ENCODE measurements at regions not wholly inside any gene's neighbourhood (a gene's known extent, or its start where the extent isn't known, plus 50 kb on each side); places are given as distances from the start of the nearest gene placed in this dataset.

- Histone ChIP-seq H3K79me2 (replicated peaks; ENCODE audit: insufficient read depth, low read length) (no peaks in the 10 kb centered on the region), H3K27ac (ENCODE audit: low read length) (no peak overlapping the region), H3K9me2 (ENCODE audit: insufficient read depth, low read length) (no peaks in the 10 kb centered on the region), H3K27me3 (ENCODE audit: insufficient read depth, low read depth, low read length) (no peaks in the 10 kb centered on the region), H3K9me3 (ENCODE audit: low read length) (no peaks in the 10 kb centered on the region), H3K4me2 (ENCODE audit: low read length) (no peak overlapping the region), H3K4me3 (ENCODE audit: low read length) (no peak overlapping the region), H3K9ac (ENCODE audit: low read length) (no peak overlapping the region), H3K36me3 (ENCODE audit: insufficient read depth, low read length) (no peaks in the 10 kb centered on the region), H4K20me1 (ENCODE audit: insufficient read depth) (no peaks in the 10 kb centered on the region), H2AFZ (ENCODE audit: low read depth, low read length) (no peak overlapping the region), H3F3A (ENCODE audit: insufficient read depth, low read length, poor library complexity, severe bottlenecking) (no peaks in the 10 kb centered on the region)
- no peak for TF ChIP-seq MXI1 (conservative IDR thresholded peaks at IDR 0.05; ENCODE audit: poor library complexity, severe bottlenecking)
- no peak for TF ChIP-seq EP300 (conservative IDR thresholded peaks at IDR 0.05; ENCODE audit: poor library complexity, severe bottlenecking)
- no peak for TF ChIP-seq EZH2 (IDR thresholded peaks at IDR 0.05; ENCODE audit: borderline replicate concordance, insufficient read depth, low read length, poor library complexity, severe bottlenecking)
- TF ChIP-seq SMC3 (conservative IDR thresholded peaks at IDR 0.05; ENCODE audit: poor library complexity): no peak
- no peak for TF ChIP-seq CTCF (IDR thresholded peaks at IDR 0.05; ENCODE audit: poor library complexity, severe bottlenecking)
- TF ChIP-seq POLR2AphosphoS5 (IDR thresholded peaks at IDR 0.05): no peak
These were observed 115.7 kb upstream of the IRX3 start for GRCh38 chr16:54402270-54402669.

GRCh38 chr16:54400261-54400660, 113.7 kb upstream of the IRX3 start:
- TF ChIP-seq EZH2 (IDR thresholded peaks at IDR 0.05; ENCODE audit: borderline replicate concordance, insufficient read depth, low read length, poor library complexity, severe bottlenecking) (no peak), REST (IDR thresholded peaks at IDR 0.05; ENCODE audit: borderline replicate concordance) (no peak), POLR2AphosphoS5 (IDR thresholded peaks at IDR 0.05) (no peak), RAD21 (conservative IDR thresholded peaks at IDR 0.05) (no peak), EP300 (conservative IDR thresholded peaks at IDR 0.05; ENCODE audit: poor library complexity, severe bottlenecking) (no peak), MXI1 (conservative IDR thresholded peaks at IDR 0.05; ENCODE audit: poor library complexity, severe bottlenecking) (no peak)
- Histone ChIP-seq H3K27me3 (ENCODE audit: insufficient read depth, low read depth, low read length) (no peaks in the 10 kb centered on the region), H3K4me3 (ENCODE audit: low read length) (no peak overlapping the region)

GRCh38 chr16:54398986-54399385, 112.4 kb upstream of the IRX3 start:
- Histone ChIP-seq H3K27me3 (ENCODE audit: insufficient read depth, low read depth, low read length) (no peaks in the 10 kb centered on the region), H3K9me3 (ENCODE audit: low read length) (no peaks in the 10 kb centered on the region), H3K79me2 (replicated peaks; ENCODE audit: insufficient read depth, low read length) (no peaks in the 10 kb centered on the region), H3K36me3 (ENCODE audit: insufficient read depth, low read length) (no peaks in the 10 kb centered on the region), H3K4me3 (ENCODE audit: low read length) (no peak overlapping the region), H3K9me2 (ENCODE audit: insufficient read depth, low read length) (no peaks in the 10 kb centered on the region), H3F3A (ENCODE audit: insufficient read depth, low read length, poor library complexity, severe bottlenecking) (no peaks in the 10 kb centered on the region), H4K20me1 (ENCODE audit: insufficient read depth) (no peaks in the 10 kb centered on the region), H3K9ac (ENCODE audit: low read length) (no peak overlapping the region), H2AFZ (ENCODE audit: low read depth, low read length) (no peak overlapping the region), H3K27ac (ENCODE audit: low read length) (no peak overlapping the region), H3K4me2 (ENCODE audit: low read length) (no peak overlapping the region)
- TF ChIP-seq TAF1 (IDR thresholded peaks at IDR 0.05; ENCODE audit: low read depth) (no peak), EZH2 (IDR thresholded peaks at IDR 0.05; ENCODE audit: borderline replicate concordance, insufficient read depth, low read length, poor library complexity, severe bottlenecking) (no peak), REST (IDR thresholded peaks at IDR 0.05; ENCODE audit: borderline replicate concordance) (no peak), RAD21 (conservative IDR thresholded peaks at IDR 0.05) (no peak), CTCF (IDR thresholded peaks at IDR 0.05; ENCODE audit: poor library complexity, severe bottlenecking) (no peak), MXI1 (conservative IDR thresholded peaks at IDR 0.05; ENCODE audit: poor library complexity, severe bottlenecking) (no peak), EP300 (conservative IDR thresholded peaks at IDR 0.05; ENCODE audit: poor library complexity, severe bottlenecking) (no peak)

More at GRCh38 chr16:54400261-54400660, 113.7 kb upstream of the IRX3 start:
- Histone ChIP-seq H3F3A (ENCODE audit: insufficient read depth, low read length, poor library complexity, severe bottlenecking) (no peaks in the 10 kb centered on the region), H3K79me2 (replicated peaks; ENCODE audit: insufficient read depth, low read length) (no peaks in the 10 kb centered on the region), H3K9ac (ENCODE audit: low read length) (no peak overlapping the region), H3K27ac (ENCODE audit: low read length) (no peak overlapping the region), H3K36me3 (ENCODE audit: insufficient read depth, low read length) (no peaks in the 10 kb centered on the region), H4K20me1 (ENCODE audit: insufficient read depth) (no peaks in the 10 kb centered on the region), H3K4me2 (ENCODE audit: low read length) (no peak overlapping the region), H3K9me3 (ENCODE audit: low read length) (no peaks in the 10 kb centered on the region), H2AFZ (ENCODE audit: low read depth, low read length) (no peak overlapping the region), H3K9me2 (ENCODE audit: insufficient read depth, low read length) (no peaks in the 10 kb centered on the region)
